ENCODE measurements at regions not wholly inside any gene's neighbourhood (a gene's known extent, or its start where the extent isn't known, plus 50 kb on each side); places are given as distances from the start of the nearest gene placed in this dataset.

GRCh38 chr4:146998157-146998556 is 52.5 kb upstream of the TTC29 start:
- no peak for DNase-seq (ENCODE audit: low read depth)

- no peak for DNase-seq (ENCODE audit: low read depth)
These were observed 58.5 kb upstream of the TTC29 start for GRCh38 chr4:147003956-147004809.

- DNase-seq (ENCODE audit: low read depth), result no peak
These were observed 60.6 kb upstream of the TTC29 start for GRCh38 chr4:147006229-147006628.

GRCh38 chr4:147009875-147010274 is 64.2 kb upstream of the TTC29 start:
- no peak for DNase-seq (ENCODE audit: low read depth)

GRCh38 chr4:147011411-147011810 is 65.7 kb upstream of the TTC29 start:
- no peak for DNase-seq (ENCODE audit: low read depth)

GRCh38 chr4:147012059-147012707 is 66.5 kb upstream of the TTC29 start:
- no peak for DNase-seq (ENCODE audit: low read depth)

- no peak for DNase-seq (ENCODE audit: low read depth)
These were observed 69.3 kb upstream of the TTC29 start for GRCh38 chr4:147014946-147015345.

- DNase-seq (ENCODE audit: low read depth), result no peak
These were observed 69.8 kb upstream of the TTC29 start for GRCh38 chr4:147015491-147015890.

- DNase-seq (ENCODE audit: low read depth), result peak; percentile 33
These were observed 71.4 kb upstream of the TTC29 start for GRCh38 chr4:147017081-147017480.

- DNase-seq (ENCODE audit: low read depth), result peak; percentile 67
These were observed 73.4 kb upstream of the TTC29 start for GRCh38 chr4:147019091-147019490.

GRCh38 chr4:147020456-147020855 is 74.8 kb upstream of the TTC29 start:
- no peak for DNase-seq (ENCODE audit: low read depth)

GRCh38 chr4:147025042-147025441 is 79.4 kb upstream of the TTC29 start:
- DNase-seq (ENCODE audit: low read depth), result no peak

- DNase-seq (ENCODE audit: low read depth), result no peak
These were observed 83.6 kb upstream of the TTC29 start for GRCh38 chr4:147029296-147029695.

GRCh38 chr4:147034372-147034771 is 88.7 kb upstream of the TTC29 start:
- DNase-seq (ENCODE audit: low read depth), result peak; percentile 40

GRCh38 chr4:147037069-147037468 is 91.4 kb upstream of the TTC29 start:
- DNase-seq (ENCODE audit: low read depth), result no peak

GRCh38 chr4:147039976-147040575 is 94.4 kb upstream of the TTC29 start:
- DNase-seq (ENCODE audit: low read depth), result peak; percentile 33

- DNase-seq (ENCODE audit: low read depth), result no peak
These were observed 95.2 kb upstream of the TTC29 start for GRCh38 chr4:147040874-147041273.

- DNase-seq (ENCODE audit: low read depth), result no peak
These were observed 95.7 kb upstream of the TTC29 start for GRCh38 chr4:147041376-147041775.

- no peak for DNase-seq (ENCODE audit: low read depth)
These were observed 96.4 kb upstream of the TTC29 start for GRCh38 chr4:147042046-147042445.

GRCh38 chr4:147044241-147044640 is 98.6 kb upstream of the TTC29 start:
- no peak for DNase-seq (ENCODE audit: low read depth)

- no peak for DNase-seq (ENCODE audit: low read depth)
These were observed 104.3 kb upstream of the TTC29 start for GRCh38 chr4:147049946-147050345.

GRCh38 chr4:147050356-147050765 is 104.7 kb upstream of the TTC29 start:
- peak; percentile 98 for DNase-seq (ENCODE audit: low read depth)

GRCh38 chr4:147052361-147052760 is 106.7 kb upstream of the TTC29 start:
- DNase-seq (ENCODE audit: low read depth), result no peak

Data from amniotic epithelial cell (primary cell).